Activated naive CD4-positive, alpha-beta T cell treated with anti-CD3 and anti-CD28 coated beads, Interleukin-2, amount 50 U/mL, for 72 hours (primary cell): ENCODE measurements at regions not wholly inside any gene's neighbourhood (a gene's known extent, or its start where the extent isn't known, plus 50 kb on each side); places are given as distances from the start of the nearest gene placed in this dataset.

Experiments
- ATAC-seq, 2 donors: fragments of 150-1000 bp; cut with Tn5 transposase; 2 replicates each; pipeline ENCODE4 v1.10.0; 2021; ENCODE audit warnings: mild to moderate bottlenecking in 2 of 2, moderate library complexity in 2 of 2
- DNase-seq, 2 donors: peaks; one replicate each; pipeline ENCODE4 v3.0.0; 2021 to 2022; ENCODE audit warnings: low spot score in 2 of 2
- H3K27ac Mint-ChIP-seq, 2 donors: one replicate each; pipeline ENCODE4 v1.8.0; 2022; ENCODE audit warnings: mild to moderate bottlenecking in 2 of 2, mixed read lengths in 2 of 2
- H3K36me3 Mint-ChIP-seq, 2 donors: one replicate each; pipeline ENCODE4 v1.8.0; 2022; ENCODE audit warnings: mixed read lengths in 2 of 2
- H3K9me3 Mint-ChIP-seq, 2 donors: one replicate each; pipeline ENCODE4 v1.8.0; 2022; ENCODE audit warnings: mixed read lengths in 2 of 2

DNA sequence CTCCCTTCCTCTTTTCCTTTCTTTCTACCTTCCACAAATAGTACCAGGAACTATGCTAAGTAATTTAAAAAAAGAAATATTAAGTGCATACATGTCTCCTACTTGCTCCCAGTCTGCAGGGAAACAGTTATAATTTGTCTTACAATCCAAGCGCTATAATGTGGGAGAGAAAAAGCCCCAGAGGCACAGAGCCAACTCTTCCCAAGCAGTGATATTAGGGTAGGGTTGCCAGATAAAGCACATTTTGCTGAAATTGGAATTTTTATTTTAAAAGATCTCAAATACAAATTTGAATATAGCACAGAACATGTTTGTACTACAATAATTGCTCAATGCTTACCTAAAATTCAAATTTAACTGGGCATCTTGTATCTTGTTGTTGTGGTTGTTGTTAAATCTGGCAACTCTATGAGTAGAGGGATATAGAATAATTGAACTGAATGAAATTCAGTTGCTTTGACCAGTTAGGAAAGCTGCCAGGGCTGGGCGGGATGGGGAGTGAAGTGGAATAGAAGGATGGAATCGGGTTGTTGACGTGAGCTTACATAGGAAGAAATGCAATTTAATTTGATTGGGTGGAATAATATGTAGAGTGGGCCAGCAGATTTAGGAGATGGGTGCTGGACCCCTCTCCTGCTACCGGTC lies 52.6 kb upstream of the USP3 start:
- no peaks in the 10 kb centered on the region for H3K9me3 Mint-ChIP-seq
- no peak for ATAC-seq
- no peaks in the 10 kb centered on the region for H3K36me3 Mint-ChIP-seq
- no peak overlapping the region for H3K27ac Mint-ChIP-seq
- no peak for DNase-seq

DNA sequence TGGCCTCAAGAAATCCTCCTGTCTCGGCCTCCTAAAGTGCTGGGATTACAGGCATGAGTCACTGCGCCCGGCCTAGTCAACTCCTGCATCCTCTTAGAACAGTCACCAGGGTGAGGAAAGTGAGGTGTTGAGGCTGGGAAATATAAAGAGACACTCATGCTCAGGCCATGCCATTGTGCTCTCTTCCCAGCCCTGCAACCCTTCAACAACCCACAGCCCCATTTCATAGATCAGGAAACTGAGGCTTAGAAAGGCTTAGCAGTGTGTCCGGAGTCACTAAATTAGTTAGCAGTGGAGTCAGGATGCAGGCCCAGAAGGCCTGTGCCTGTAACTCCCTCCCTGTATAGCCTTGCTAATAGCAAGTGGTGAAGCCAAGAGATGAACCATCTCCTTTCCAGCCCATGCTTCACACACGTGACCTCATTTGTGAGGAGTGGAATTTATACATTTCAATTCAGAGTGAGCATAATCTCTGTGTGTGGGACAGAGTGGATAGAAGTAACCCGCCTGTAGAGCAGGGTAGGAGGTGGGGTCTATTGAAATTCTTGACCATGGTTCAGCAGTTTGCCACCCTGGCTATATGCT lies 51.7 kb upstream of the USP3 start:
- no peaks in the 10 kb centered on the region for H3K36me3 Mint-ChIP-seq
- no peaks in the 10 kb centered on the region for H3K9me3 Mint-ChIP-seq
- H3K27ac Mint-ChIP-seq = no peak overlapping the region
- DNase-seq (no peak), ATAC-seq (no peak)

DNA sequence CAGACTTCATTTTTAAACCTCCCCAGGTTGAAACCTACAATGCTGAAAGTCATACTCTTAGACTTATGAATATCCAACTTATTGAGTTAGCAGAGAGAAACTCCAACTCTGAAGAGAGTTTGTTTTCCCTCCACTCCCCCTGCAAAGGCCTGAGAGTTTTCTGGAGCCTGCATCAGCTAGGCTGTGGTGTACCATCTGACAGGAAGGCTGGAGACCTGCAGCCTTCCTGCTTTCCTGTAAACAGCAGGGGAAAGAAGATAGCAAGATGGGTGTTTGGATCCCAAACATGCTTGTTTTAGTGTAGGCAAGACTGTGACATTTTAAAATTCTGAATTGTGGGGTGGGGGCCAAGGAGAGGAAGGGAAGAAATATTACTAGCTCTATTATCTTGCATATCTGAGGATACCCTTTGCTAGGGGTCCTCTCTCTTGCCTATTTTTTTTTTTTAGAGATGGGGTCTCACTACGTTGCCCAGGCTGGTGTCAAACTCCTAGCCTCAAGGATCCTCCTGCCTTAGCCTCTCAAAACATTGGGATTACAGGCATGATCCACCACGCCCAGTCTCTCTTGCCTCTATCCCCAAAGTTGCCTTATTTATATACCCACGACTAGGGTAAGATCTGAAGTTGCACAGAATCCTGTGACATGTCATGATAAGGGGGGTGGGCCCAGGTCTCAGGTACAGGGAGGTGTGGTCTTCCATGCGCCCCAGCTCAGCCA lies 51.0 kb upstream of the USP3 start:
- H3K27ac Mint-ChIP-seq = no peak overlapping the region
- ATAC-seq (no peak), DNase-seq (no peak)
- H3K36me3 Mint-ChIP-seq = no peaks in the 10 kb centered on the region
- no peaks in the 10 kb centered on the region for H3K9me3 Mint-ChIP-seq

DNA sequence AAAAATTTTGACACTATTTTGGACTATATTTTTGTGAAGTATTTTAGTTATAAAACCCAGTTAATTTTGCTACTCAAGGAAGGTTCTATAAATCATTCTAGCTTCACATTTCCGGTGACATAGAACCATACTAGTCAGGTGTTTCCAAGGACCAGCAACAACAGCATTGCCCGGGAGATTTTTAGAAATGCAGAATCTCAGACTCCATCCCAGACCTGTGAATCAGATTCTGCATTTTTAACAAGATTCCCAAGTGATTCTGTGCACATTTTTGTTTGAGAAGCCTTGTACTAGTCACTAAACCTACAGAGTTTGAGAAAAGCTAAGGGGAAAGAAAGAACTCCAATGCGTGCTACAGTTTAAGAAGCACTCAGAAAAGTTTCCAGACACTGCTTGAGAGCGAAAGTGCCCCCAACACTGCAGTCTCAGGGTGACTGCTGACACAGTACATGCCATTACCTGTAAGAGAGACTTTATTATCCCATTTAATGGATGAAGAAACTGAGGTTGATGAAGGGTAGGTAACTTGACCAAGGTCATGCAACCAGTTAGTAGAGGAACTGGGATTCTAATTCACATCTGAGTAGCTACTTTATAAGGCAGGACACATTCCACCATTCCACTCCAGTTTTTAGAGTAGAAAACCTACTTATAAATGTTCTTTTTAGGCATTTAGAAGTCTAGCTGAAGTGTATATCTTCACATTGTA lies 49.7 kb upstream of the USP3 start:
- Mint-ChIP-seq H3K36me3 (no peaks in the 10 kb centered on the region), H3K27ac (no peak overlapping the region), H3K9me3 (no peaks in the 10 kb centered on the region)
- DNase-seq (no peak), ATAC-seq (no peak)
